Karpas-422 (cell line): ENCODE measurements at regions not wholly inside any gene's neighbourhood (a gene's known extent, or its start where the extent isn't known, plus 50 kb on each side); places are given as distances from the start of the nearest gene placed in this dataset.

Experiments used
- DNase-seq: peaks from one replicate; pipeline ENCODE4 v3.0.0-alpha.2; 2015
- H2AFZ ChIP-seq: fragments of 200-600 bp; sonication (generic); 2 replicates; pipeline ENCODE4 v1.6.1; 2014; ENCODE audit warnings: antibody characterized with exemption, low read length, mixed read lengths
- H3K27ac ChIP-seq: fragments of 200-600 bp; sonication (generic); 2 replicates; pipeline ENCODE4 v1.5.1; 2014; ENCODE audit warnings: mild to moderate bottlenecking, low read length, moderate library complexity
- H3K27me3 ChIP-seq: fragments of 200-600 bp; sonication (generic); 2 replicates; pipeline ENCODE4 v1.6.1; 2014; ENCODE audit warnings: low read length, mixed read lengths
- H3K36me3 ChIP-seq: fragments of 200-600 bp; sonication (generic); 2 replicates; pipeline ENCODE4 v1.6.1; 2014; ENCODE audit warnings: low read length, mixed read lengths; ENCODE audit not compliant: insufficient read depth
- H3K4me1 ChIP-seq: fragments of 200-600 bp; sonication (generic); 2 replicates; pipeline ENCODE4 v1.6.1; 2014; ENCODE audit warnings: mild to moderate bottlenecking, low read length, mixed read lengths
- H3K4me2 ChIP-seq: fragments of 200-600 bp; sonication (generic); 2 replicates; pipeline ENCODE4 v1.6.1; 2014; ENCODE audit warnings: low read length, low read depth, mild to moderate bottlenecking; ENCODE audit not compliant: poor library complexity, severe bottlenecking
- H3K4me3 ChIP-seq: fragments of 200-600 bp; sonication (generic); 2 replicates; pipeline ENCODE4 v1.5.1; 2014; ENCODE audit warnings: mild to moderate bottlenecking, antibody characterized with exemption, low read length, mixed read lengths
- H3K79me2 ChIP-seq: fragments of 200-600 bp; sonication (generic); 2 replicates; pipeline ENCODE4 v1.6.1; 2014; ENCODE audit warnings: mild to moderate bottlenecking, low read length, mixed read lengths
- H3K9ac ChIP-seq: fragments of 200-600 bp; sonication (generic); 2 replicates; pipeline ENCODE4 v1.6.0; 2014; ENCODE audit warnings: low read length
- H3K9me2 ChIP-seq: fragments of 200-600 bp; sonication (generic), shearing (Covaris generic); replicated peaks from 2 replicates; pipeline ENCODE4 v1.6.0; 2014; ENCODE audit warnings: mild to moderate bottlenecking, low read length, moderate library complexity; ENCODE audit not compliant: insufficient read depth
- H3K9me3 ChIP-seq: fragments of 300-700, 200-600 bp; sonication (generic); 2 replicates; pipeline ENCODE4 v1.6.1; 2014; ENCODE audit warnings: low read length, mixed read lengths
- H4K20me1 ChIP-seq: fragments of 200-600 bp; sonication (generic); 2 replicates; pipeline ENCODE4 v1.6.1; 2014; ENCODE audit warnings: mild to moderate bottlenecking, antibody characterized with exemption, low read length, low read depth; ENCODE audit not compliant: insufficient read depth

DNA sequence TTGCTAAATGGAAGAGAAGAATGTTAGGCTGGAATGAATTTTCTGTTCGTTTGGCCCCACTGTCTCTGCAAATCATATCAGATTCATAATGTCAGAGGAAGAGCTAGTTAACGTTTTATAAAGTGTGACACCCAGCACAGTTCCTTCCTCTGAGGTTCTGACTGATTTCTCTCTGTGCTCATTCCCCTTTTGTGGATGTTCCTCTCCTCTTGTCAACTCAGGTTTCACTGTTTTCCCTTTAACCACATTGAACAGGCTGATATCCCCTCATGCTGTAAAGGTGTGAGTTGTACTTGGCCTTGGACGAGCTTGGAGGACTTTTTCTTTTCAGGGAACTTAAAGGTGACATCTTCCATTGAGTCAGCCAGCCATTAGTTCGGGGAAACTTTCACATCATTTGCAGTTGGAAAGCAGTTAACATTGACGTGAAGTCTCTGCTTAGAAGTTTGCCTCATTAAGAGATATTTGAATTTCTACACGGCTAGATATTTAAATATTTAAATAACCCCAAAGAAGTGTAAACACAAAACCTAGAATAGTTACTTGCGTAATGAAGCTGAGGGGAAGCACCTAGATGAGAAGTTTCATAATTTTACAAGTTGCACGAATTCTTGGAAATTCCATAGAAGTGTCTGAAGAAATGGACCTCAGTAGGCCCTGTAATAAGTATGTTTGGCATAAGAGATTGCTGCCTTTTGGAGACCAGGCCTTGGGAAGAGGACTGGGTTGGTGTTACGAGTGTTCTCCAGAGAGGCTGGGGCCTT lies 101.5 kb upstream of the EGR2 start:
- H3K9ac ChIP-seq = no peak overlapping the region
- no peaks in the 10 kb centered on the region for H3K4me1 ChIP-seq
- no peaks in the 10 kb centered on the region for H3K36me3 ChIP-seq
- no peak overlapping the region for H3K4me3 ChIP-seq
- no peaks in the 10 kb centered on the region for H3K79me2 ChIP-seq
- H3K9me3 ChIP-seq = no peaks in the 10 kb centered on the region
- no peak overlapping the region for H2AFZ ChIP-seq
- H4K20me1 ChIP-seq = no peaks in the 10 kb centered on the region
- H3K27ac ChIP-seq = no peak overlapping the region
- no peak overlapping the region for H3K4me2 ChIP-seq
- H3K27me3 ChIP-seq = no peaks in the 10 kb centered on the region
- DNase-seq = no peak
- H3K9me2 ChIP-seq = no peaks in the 10 kb centered on the region

DNA sequence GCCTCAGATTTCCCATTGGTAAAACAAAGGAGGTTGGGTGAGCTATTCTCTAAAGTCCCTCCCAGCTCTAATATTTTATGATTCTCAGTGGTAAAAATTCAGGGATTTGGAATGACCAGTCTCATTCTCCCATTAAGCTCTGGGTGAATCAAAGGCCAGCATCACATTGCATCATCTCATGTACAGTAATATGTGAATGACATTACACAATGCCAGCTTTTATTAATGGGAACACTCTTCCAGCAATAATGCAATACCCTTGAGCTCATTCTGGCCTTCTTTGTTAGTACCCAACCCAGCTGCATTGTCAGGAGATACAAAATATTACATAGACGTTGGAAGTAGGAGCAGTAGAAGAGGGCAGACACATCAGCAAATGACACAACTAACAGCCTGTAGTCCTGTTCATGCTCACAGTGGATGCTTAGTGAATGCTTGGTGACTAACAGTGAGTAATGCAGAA lies 100.0 kb upstream of the EGR2 start:
- Histone ChIP-seq H3K4me1 (peaks cover 8% of the 10 kb centered on the region; the same call in 1 of the 2 replicates), H3K4me3 (no peak overlapping the region), H3K9me2 (no peaks in the 10 kb centered on the region), H3K79me2 (no peaks in the 10 kb centered on the region), H3K27ac (no peak overlapping the region), H3K9me3 (no peaks in the 10 kb centered on the region), H3K4me2 (no peak overlapping the region), H3K27me3 (no peaks in the 10 kb centered on the region), H4K20me1 (no peaks in the 10 kb centered on the region), H3K36me3 (no peaks in the 10 kb centered on the region), H2AFZ (no peak overlapping the region), H3K9ac (no peak overlapping the region)
- no peak for DNase-seq

DNA sequence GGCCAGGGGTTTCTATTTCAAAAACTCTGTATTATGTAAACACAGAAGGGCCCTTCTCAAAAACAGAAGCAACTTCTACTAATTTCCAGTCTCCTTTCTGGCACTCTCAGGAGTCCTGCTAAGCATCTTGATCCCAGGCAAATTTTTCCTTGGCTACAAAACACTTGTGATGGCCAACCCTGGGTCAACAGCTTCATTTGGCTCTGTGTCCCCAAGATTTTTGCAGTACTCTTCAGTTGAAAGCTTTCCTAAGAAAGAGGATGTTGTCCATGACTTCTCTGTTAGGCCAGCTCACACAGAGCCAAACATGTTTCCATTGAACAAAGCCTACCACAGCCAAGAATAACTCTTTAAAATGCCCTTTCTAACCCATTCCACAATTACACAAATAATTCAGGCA lies 99.0 kb upstream of the EGR2 start:
- no peak overlapping the region for H3K27ac ChIP-seq
- no peaks in the 10 kb centered on the region for H3K36me3 ChIP-seq
- H4K20me1 ChIP-seq = no peaks in the 10 kb centered on the region
- H3K9ac ChIP-seq = no peak overlapping the region
- peaks cover 8% of the 10 kb centered on the region; the same call in 1 of the 2 replicates for H3K4me1 ChIP-seq
- no peak overlapping the region for H3K4me3 ChIP-seq
- no peaks in the 10 kb centered on the region for H3K9me3 ChIP-seq
- DNase-seq = no peak
- no peak overlapping the region for H2AFZ ChIP-seq
- H3K4me2 ChIP-seq = no peak overlapping the region
- H3K9me2 ChIP-seq = no peaks in the 10 kb centered on the region
- no peaks in the 10 kb centered on the region for H3K79me2 ChIP-seq
- no peaks in the 10 kb centered on the region for H3K27me3 ChIP-seq

DNA sequence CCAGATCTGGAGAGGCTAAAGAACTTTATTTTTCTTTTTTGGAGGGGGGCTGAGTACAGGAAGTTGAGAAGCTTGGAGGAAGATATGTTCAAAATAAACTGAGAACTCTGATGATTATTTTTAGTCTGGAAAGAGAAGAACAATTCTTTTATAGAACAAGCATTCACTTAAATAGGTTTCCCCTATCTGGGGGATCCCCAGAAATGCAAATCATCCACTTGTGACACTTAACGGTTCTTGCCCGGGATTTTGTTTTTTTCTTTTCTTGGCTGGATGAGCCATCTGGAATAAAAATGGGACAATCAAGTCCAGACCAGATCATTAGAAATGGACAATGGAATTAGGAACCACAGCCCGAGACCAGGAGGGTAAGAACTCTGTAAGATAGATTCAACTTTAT lies 95.9 kb upstream of the EGR2 start:
- no peaks in the 10 kb centered on the region for H3K9me3 ChIP-seq
- no peak overlapping the region for H2AFZ ChIP-seq
- no peaks in the 10 kb centered on the region for H3K36me3 ChIP-seq
- no peaks in the 10 kb centered on the region for H4K20me1 ChIP-seq
- no peak overlapping the region for H3K9ac ChIP-seq
- H3K4me1 ChIP-seq = peaks cover 24% of the 10 kb centered on the region
- DNase-seq = no peak
- H3K4me3 ChIP-seq = no peak overlapping the region
- no peaks in the 10 kb centered on the region for H3K27me3 ChIP-seq
- no peak overlapping the region for H3K27ac ChIP-seq
- H3K9me2 ChIP-seq = no peaks in the 10 kb centered on the region
- no peak overlapping the region for H3K4me2 ChIP-seq
- H3K79me2 ChIP-seq = no peaks in the 10 kb centered on the region

DNA sequence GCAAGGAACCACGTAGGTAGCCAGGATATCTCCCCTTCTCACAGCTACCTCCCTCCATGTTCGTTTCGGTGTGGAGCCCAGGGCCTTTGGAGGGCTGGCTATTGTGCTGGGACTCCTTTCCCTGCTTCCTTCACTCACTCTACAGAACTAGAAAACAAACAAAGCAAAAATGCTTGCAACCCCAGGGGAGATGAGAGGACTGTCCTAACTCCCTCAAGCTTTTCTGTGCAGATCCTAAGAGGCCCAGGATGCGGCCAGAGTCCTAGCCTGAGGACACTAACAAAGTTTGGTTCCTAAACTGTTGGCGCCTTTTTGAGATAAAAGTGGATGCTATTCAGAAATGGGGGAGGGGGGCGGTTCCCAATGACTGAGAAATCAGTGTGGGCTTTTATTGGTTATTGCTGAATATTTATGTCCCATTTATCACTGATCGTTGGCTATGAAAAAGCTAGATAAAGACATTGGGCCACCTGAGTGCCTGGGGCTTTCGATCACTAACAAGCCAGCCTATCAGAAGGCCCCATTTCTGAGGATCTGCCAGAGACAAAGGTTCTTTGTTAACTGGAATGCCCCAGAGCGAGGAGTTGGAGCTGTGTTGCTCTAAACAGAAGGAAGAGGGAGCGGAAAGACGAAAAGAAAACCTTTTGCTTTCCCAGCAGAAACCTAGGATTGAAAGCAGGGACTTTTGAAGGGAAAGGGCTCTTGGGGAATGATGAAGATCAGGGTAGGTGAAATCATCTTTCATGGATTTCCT lies 95.2 kb upstream of the EGR2 start:
- Histone ChIP-seq H3K9me2 (0 out of 2 replicates have a peak, but pooled peaks cover under 1% of the 10 kb centered on the region), H3K4me3 (no peak overlapping the region), H3K4me2 (no peak overlapping the region), H4K20me1 (no peaks in the 10 kb centered on the region), H3K4me1 (peaks cover 28% of the 10 kb centered on the region), H3K9me3 (no peaks in the 10 kb centered on the region), H3K27ac (no peak overlapping the region), H3K9ac (no peak overlapping the region), H3K79me2 (no peaks in the 10 kb centered on the region), H3K27me3 (no peaks in the 10 kb centered on the region), H3K36me3 (no peaks in the 10 kb centered on the region), H2AFZ (no peak overlapping the region)
- DNase-seq = no peak

DNA sequence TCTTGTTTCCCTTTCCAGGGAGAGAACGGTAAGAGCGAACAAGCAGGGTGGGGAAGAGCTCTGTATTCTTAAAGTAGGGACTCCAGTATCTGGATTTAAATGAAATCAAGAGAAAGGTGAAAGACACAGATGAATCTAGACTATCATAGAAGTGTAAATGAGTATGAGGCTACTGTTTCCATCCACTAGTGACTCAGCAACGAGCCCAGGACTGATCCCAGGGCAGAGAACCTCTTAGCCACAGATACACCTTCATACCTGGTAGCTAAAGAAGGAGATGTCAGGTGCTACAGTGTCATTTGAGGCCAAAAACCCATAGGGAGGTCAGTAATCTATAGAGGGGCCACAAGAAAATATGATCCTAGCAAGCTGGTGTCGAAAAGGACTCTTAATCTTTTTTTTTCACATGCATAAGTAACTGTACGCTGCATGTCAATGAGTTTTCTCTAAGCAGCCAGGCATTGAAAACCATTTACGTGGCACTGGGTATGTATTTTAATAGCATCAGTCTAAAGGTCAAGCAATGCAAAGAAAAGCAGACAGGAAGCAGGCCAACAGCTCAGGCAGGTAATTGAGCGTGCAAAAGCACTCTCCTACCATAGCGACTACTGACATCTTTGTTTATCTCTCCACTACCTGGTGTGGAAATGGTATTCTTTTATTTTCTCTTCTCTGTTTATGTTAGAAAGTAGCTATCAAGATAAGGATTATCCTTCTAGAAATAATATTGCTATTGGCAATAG lies 91.5 kb upstream of the EGR2 start:
- Histone ChIP-seq H3K9me2 (0 out of 2 replicates have a peak, but pooled peaks cover 3% of the 10 kb centered on the region), H3K27ac (no peak overlapping the region; the same call in 1 of the 2 replicates), H3K9me3 (no peaks in the 10 kb centered on the region), H3K27me3 (no peaks in the 10 kb centered on the region), H3K9ac (no peak overlapping the region), H3K4me2 (peak overlapping the region; percentile 9), H3K79me2 (no peaks in the 10 kb centered on the region), H3K4me1 (peaks cover 28% of the 10 kb centered on the region), H2AFZ (no peak overlapping the region), H3K36me3 (no peaks in the 10 kb centered on the region), H3K4me3 (no peak overlapping the region), H4K20me1 (no peaks in the 10 kb centered on the region)
- DNase-seq = peak; percentile 76

DNA sequence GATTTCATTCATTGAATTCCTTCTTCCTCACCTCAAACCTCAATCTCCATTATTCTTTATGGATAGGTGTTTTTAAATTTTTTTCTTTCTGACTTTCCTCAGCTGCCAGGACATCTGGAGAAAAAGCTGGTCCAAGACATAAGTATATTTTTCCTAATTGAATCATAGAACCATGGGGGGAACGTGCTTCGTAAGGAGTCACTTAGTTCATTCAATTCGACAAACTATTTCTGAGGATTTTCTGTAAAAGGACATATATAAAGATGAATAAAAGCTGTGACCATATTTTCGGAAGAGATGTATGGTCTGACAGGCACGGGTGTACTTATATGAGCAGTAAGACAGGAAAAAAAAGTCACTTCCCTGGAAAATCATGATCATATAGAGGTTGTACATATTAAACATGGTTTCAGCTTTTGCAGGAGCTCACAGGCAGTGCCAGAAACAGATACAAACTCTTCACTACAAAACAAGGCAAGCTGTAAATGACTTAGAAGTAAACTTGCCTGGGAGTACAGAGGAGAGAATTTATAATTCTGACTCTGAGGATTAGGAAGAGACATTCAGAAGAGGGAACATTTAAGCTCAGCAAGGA lies 88.2 kb upstream of the EGR2 start:
- no peak for DNase-seq
- H3K27me3 ChIP-seq = no peaks in the 10 kb centered on the region
- no peaks in the 10 kb centered on the region for H4K20me1 ChIP-seq
- H3K79me2 ChIP-seq = no peaks in the 10 kb centered on the region
- H3K4me2 ChIP-seq = no peak overlapping the region
- H3K4me1 ChIP-seq = peaks cover 19% of the 10 kb centered on the region
- H3K9ac ChIP-seq = no peak overlapping the region
- no peak overlapping the region for H3K4me3 ChIP-seq
- H3K36me3 ChIP-seq = no peaks in the 10 kb centered on the region
- H3K9me3 ChIP-seq = no peaks in the 10 kb centered on the region
- H2AFZ ChIP-seq = no peak overlapping the region
- H3K9me2 ChIP-seq = 0 out of 2 replicates have a peak, but pooled peaks cover 3% of the 10 kb centered on the region
- no peak overlapping the region for H3K27ac ChIP-seq
